ENCODE measurements at regions not wholly inside any gene's neighbourhood (a gene's known extent, or its start where the extent isn't known, plus 50 kb on each side); places are given as distances from the start of the nearest gene placed in this dataset.

- TF ChIP-seq POLR2A (IDR thresholded peaks at IDR 0.05; ENCODE audit: low read depth) (no peak), CTCF (IDR thresholded peaks at IDR 0.05) (no peak)
Observed at GRCh38 chr19:32103541-32103940, 241.9 kb upstream of the ZNF507 start.

Data from esophagus muscularis mucosa (tissue), 3 donors.